CD8-positive, alpha-beta memory T cell (primary cell): ENCODE measurements at regions not wholly inside any gene's neighbourhood (a gene's known extent, or its start where the extent isn't known, plus 50 kb on each side); places are given as distances from the start of the nearest gene placed in this dataset.
A peak's percentile ranks its signal among the peaks of the same experiment; 100 is the strongest.

Experiments used
- CTCF ChIA-PET: fragments of 350-600 bp; sonication (Branson Sonifier 250); formaldehyde crosslinking; loops from one replicate; lab custom pipeline; 2021; ENCODE audit warnings: antibody characterized with exemption; lab: Charles Lee
- POLR2A ChIA-PET: fragments of 350-600 bp; sonication (Branson Sonifier 250); formaldehyde crosslinking; loops from one replicate; lab custom pipeline; 2021; ENCODE audit warnings: antibody characterized with exemption; lab: Charles Lee
- DNase-seq, 5 donors: peaks; one replicate each; pipeline versions ENCODE4 v3.0.0 to v3.0.0-alpha.2; 2020 to 2022; ENCODE audit warnings: mixed read lengths in 1 of 5
- H3K27ac ChIP-seq: one replicate; pipeline ENCODE4 v1.7.0; 2013; ENCODE audit warnings: low read depth, mild to moderate bottlenecking, low read length, moderate library complexity
- H3K27me3 ChIP-seq: 2 replicates; pipeline ENCODE4 v1.7.0; 2013; ENCODE audit warnings: low read length, mild to moderate bottlenecking; ENCODE audit not compliant: insufficient read depth, poor library complexity, severe bottlenecking
- H3K36me3 ChIP-seq: 2 replicates; pipeline ENCODE4 v1.7.0; 2013; ENCODE audit warnings: mild to moderate bottlenecking, low read length, moderate library complexity; ENCODE audit not compliant: insufficient read depth
- H3K4me1 ChIP-seq: 2 replicates; pipeline ENCODE4 v1.7.0; 2013; ENCODE audit warnings: mild to moderate bottlenecking, low read length, moderate library complexity; ENCODE audit not compliant: insufficient read depth
- H3K4me3 ChIP-seq: 2 replicates; pipeline ENCODE4 v1.7.0; 2013; ENCODE audit warnings: mild to moderate bottlenecking, low read length
- H3K9me3 ChIP-seq: 2 replicates; pipeline ENCODE4 v1.7.0; 2013; ENCODE audit warnings: mild to moderate bottlenecking, low read length
- H3K27ac Mint-ChIP-seq, 8 donors: one replicate each; pipeline ENCODE4 v1.8.0; 2020 to 2021; ENCODE audit warnings: mixed read lengths in 8 of 8, mild to moderate bottlenecking in 6 of 8, inconsistent platforms in 3 of 8, moderate library complexity in 3 of 8
- H3K27me3 Mint-ChIP-seq, 2 donors: one replicate each; pipeline ENCODE4 v1.8.0; 2020 to 2021; ENCODE audit warnings: mixed read lengths in 2 of 2, mild to moderate bottlenecking in 1 of 2, moderate library complexity in 1 of 2
- H3K36me3 Mint-ChIP-seq, 3 donors: one replicate each; pipeline ENCODE4 v1.8.0; 2020 to 2021; ENCODE audit warnings: mixed read lengths in 3 of 3, inconsistent platforms in 1 of 3, mild to moderate bottlenecking in 1 of 3
- H3K4me1 Mint-ChIP-seq, 3 donors: one replicate each; pipeline ENCODE4 v1.8.0; 2020 to 2021; ENCODE audit warnings: mixed read lengths in 3 of 3, inconsistent platforms in 1 of 3, mild to moderate bottlenecking in 1 of 3
- H3K4me3 Mint-ChIP-seq, 7 donors: one replicate each; pipeline ENCODE4 v1.8.0; 2020 to 2021; ENCODE audit warnings: mixed read lengths in 7 of 7, mild to moderate bottlenecking in 6 of 7, moderate library complexity in 4 of 7, inconsistent platforms in 2 of 7
- H3K9me3 Mint-ChIP-seq, 5 donors: one replicate each; pipeline ENCODE4 v1.8.0; 2020 to 2022; ENCODE audit warnings: mixed read lengths in 5 of 5, mild to moderate bottlenecking in 3 of 5, moderate library complexity in 2 of 5, inconsistent platforms in 1 of 5

DNA sequence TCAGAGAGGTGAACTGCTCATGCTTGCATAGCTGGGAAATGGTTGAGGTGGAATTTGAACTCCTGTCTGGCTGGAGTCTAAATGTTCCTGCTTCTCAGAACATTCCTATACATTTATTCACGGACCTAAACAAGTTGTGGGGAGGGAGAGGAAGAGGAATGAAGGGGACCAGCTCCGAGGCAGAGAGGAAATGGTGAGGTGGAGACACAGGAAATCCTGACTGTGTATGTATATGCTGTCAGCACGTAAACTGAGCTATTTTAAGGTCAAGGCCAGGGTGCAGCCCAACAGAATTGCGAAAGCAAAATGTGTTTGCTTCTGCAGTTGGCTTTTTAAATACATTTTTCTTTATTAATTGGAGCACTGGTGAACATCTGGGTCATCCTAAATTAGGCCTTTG is 74.1 kb upstream of the POMGNT2 start:
- Mint-ChIP-seq H3K36me3 (peaks cover 0 to 10% (median 3%) of the 10 kb centered on the region in 3 donors), H3K27me3 (peaks cover 0 to 1% of the 10 kb centered on the region in 2 donors), H3K9me3 (peaks cover 0 to 2% (median under 1%) of the 10 kb centered on the region in 5 donors), H3K4me3 (peak overlapping the region; percentile 31 to 78 (median 76)), H3K4me1 (peaks cover 52 to 65% (median 64%) of the 10 kb centered on the region in 3 donors), H3K27ac (peak overlapping the region; percentile 84 to 97 (median 95))
- H3K27me3 ChIP-seq = no peaks in the 10 kb centered on the region
- H3K4me3 ChIP-seq = peak overlapping the region; percentile 33
- H3K36me3 ChIP-seq = no peaks in the 10 kb centered on the region
- ChIA-PET POLR2A (interaction anchor here (1.0 to 2.4 kb wide), 3 partner anchors 16 to 116 kb away, joined by 3 to 16 read pairs (median 11); no protein-coding TSS in a partner anchor), CTCF (interaction anchor here (1.0 to 4.4 kb wide), 7 partner anchors 9 to 63 kb away, joined by 3 to 29 read pairs (median 4); no protein-coding TSS in a partner anchor)
- peak in 4 of 5 donors; percentile 22 to 62 (median 52) for DNase-seq
- H3K9me3 ChIP-seq = no peaks in the 10 kb centered on the region
- H3K4me1 ChIP-seq = peaks cover 40% of the 10 kb centered on the region
- H3K27ac ChIP-seq = peak overlapping the region; percentile 15

- Histone ChIP-seq H3K4me3 (peak overlapping the region; percentile 2), H3K27me3 (no peaks in the 10 kb centered on the region), H3K4me1 (peaks cover 40% of the 10 kb centered on the region), H3K27ac (no peak overlapping the region), H3K36me3 (no peaks in the 10 kb centered on the region), H3K9me3 (peaks cover under 1% of the 10 kb centered on the region)
- Mint-ChIP-seq H3K27me3 (peaks cover 0 to 1% of the 10 kb centered on the region in 2 donors), H3K36me3 (peaks cover 3 to 20% (median 5%) of the 10 kb centered on the region in 3 donors), H3K4me3 (peak overlapping the region in 6 of 7 donors; percentile 33 to 78 (median 68)), H3K9me3 (peaks cover 7 to 12% (median 10%) of the 10 kb centered on the region in 5 donors), H3K4me1 (peaks cover 52 to 65% (median 64%) of the 10 kb centered on the region in 3 donors), H3K27ac (peak overlapping the region; percentile 68 to 96 (median 90))
- POLR2A ChIA-PET = interaction anchor here (0.6 to 2.4 kb wide), 2 partner anchors 15 to 17 kb away, joined by 3 to 16 read pairs; no protein-coding TSS in a partner anchor
- DNase-seq = no peak
- CTCF ChIA-PET = interaction anchor here (1.3 to 4.4 kb wide), 2 partner anchors 16 kb away, joined by 3 to 29 read pairs; no protein-coding TSS in a partner anchor
Measured at GRCh38 chr3:43178891-43179366, 73.0 kb upstream of the POMGNT2 start.

DNA sequence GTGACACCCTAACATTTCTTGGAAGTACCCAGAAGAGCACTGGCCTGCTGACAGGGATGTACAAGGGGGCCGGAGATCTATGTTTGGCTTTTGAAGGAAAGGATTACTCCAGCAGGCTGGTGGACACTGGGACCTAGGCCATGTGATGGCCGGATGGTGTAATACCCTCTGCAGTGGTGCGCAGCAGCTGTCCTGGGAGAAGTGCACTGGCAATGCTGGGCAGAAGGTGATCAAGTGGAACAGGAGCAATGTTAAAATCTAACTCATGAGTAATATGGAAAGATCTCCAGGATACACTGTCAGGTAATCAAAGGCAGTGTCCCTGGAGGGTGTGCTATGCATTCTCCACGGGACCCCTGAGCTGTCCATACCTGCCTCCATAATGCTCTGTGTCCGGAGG is 71.2 kb upstream of the POMGNT2 start:
- Histone ChIP-seq H3K27ac (no peak overlapping the region), H3K4me3 (no peak overlapping the region), H3K27me3 (no peaks in the 10 kb centered on the region), H3K36me3 (no peaks in the 10 kb centered on the region), H3K4me1 (peaks cover 34% of the 10 kb centered on the region), H3K9me3 (peaks cover 6% of the 10 kb centered on the region)
- peaks cover 43 to 51% (median 51%) of the 10 kb centered on the region in 3 donors for H3K4me1 Mint-ChIP-seq
- POLR2A ChIA-PET = no interaction called here
- DNase-seq = no peak
- H3K36me3 Mint-ChIP-seq = peaks cover 4 to 34% (median 9%) of the 10 kb centered on the region in 3 donors
- peaks cover 18 to 26% (median 24%) of the 10 kb centered on the region in 5 donors for H3K9me3 Mint-ChIP-seq
- peak overlapping the region in 7 of 8 donors; percentile 9 to 81 (median 34) for H3K27ac Mint-ChIP-seq
- H3K4me3 Mint-ChIP-seq = no peak overlapping the region
- CTCF ChIA-PET = interaction anchor here (4.4 kb wide), 1 partner anchor 15 kb away, joined by 29 read pairs; no protein-coding TSS in a partner anchor
- H3K27me3 Mint-ChIP-seq = peaks cover 0 to 1% of the 10 kb centered on the region in 2 donors

- H3K27me3 ChIP-seq = no peaks in the 10 kb centered on the region
Measured at GRCh38 chr3:43176666-43177065, 70.8 kb upstream of the POMGNT2 start.

GRCh38 chr3:43175541-43175940 is 69.7 kb upstream of the POMGNT2 start:
- H3K9me3 Mint-ChIP-seq = peaks cover 18 to 29% (median 24%) of the 10 kb centered on the region in 5 donors
- peaks cover 0 to 1% of the 10 kb centered on the region in 2 donors for H3K27me3 Mint-ChIP-seq
- Histone ChIP-seq H3K4me1 (peaks cover 21% of the 10 kb centered on the region), H3K27ac (no peak overlapping the region), H3K36me3 (no peaks in the 10 kb centered on the region), H3K9me3 (peaks cover 6% of the 10 kb centered on the region), H3K4me3 (no peak overlapping the region), H3K27me3 (no peaks in the 10 kb centered on the region)
- H3K4me3 Mint-ChIP-seq = no peak overlapping the region
- no peak for DNase-seq
- CTCF ChIA-PET = interaction anchor here (0.9 to 1.5 kb wide), 3 partner anchors 9 to 203 kb away, joined by 3 to 6 read pairs (median 3); no protein-coding TSS in a partner anchor
- POLR2A ChIA-PET = interaction anchor here (1.0 kb wide), 1 partner anchor 13 kb away, joined by 3 read pairs; no protein-coding TSS in a partner anchor
- H3K4me1 Mint-ChIP-seq = peaks cover 32 to 39% (median 38%) of the 10 kb centered on the region in 3 donors
- H3K36me3 Mint-ChIP-seq = peaks cover 2 to 34% (median 9%) of the 10 kb centered on the region in 3 donors
- peak overlapping the region in 2 of 8 donors; percentile 60 to 73 for H3K27ac Mint-ChIP-seq

More at GRCh38 chr3:43176666-43177065, 70.8 kb upstream of the POMGNT2 start:
- Mint-ChIP-seq H3K27ac (peak overlapping the region in 7 of 8 donors; percentile 9 to 81 (median 60)), H3K27me3 (peaks cover 0 to 1% of the 10 kb centered on the region in 2 donors), H3K4me3 (no peak overlapping the region), H3K4me1 (peaks cover 43 to 49% (median 49%) of the 10 kb centered on the region in 3 donors), H3K9me3 (peaks cover 18 to 26% (median 24%) of the 10 kb centered on the region in 5 donors), H3K36me3 (peaks cover 4 to 34% (median 9%) of the 10 kb centered on the region in 3 donors)
- no peak overlapping the region for H3K4me3 ChIP-seq
- ChIA-PET POLR2A (no interaction called here), CTCF (interaction anchor here (1.4 kb wide), 1 partner anchor 14 kb away, joined by 6 read pairs; no protein-coding TSS in a partner anchor)
- H3K27ac ChIP-seq = no peak overlapping the region
- no peak for DNase-seq
- peaks cover 32% of the 10 kb centered on the region for H3K4me1 ChIP-seq
- peaks cover 6% of the 10 kb centered on the region for H3K9me3 ChIP-seq
- H3K36me3 ChIP-seq = no peaks in the 10 kb centered on the region

DNA sequence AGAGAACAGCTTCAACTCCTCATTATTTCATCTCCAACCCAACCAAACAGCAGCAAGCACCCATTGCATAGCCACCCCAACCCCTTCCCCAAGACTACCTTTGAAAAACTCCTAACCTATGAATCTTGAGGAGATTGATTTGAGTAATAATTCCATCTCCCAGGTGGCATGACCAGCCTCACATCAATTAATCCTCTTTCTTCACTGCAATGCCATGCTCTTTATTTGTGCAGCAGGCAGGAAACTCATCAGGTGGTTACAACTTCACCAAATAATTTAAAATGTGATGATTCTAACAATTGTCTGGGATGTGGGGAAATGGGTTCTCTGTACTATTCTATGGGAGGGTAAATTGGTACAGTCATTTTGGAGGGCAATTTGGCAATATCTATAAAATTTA is 68.1 kb upstream of the POMGNT2 start:
- H3K4me1 Mint-ChIP-seq = peaks cover 16 to 23% (median 22%) of the 10 kb centered on the region in 3 donors
- POLR2A ChIA-PET = no interaction called here
- CTCF ChIA-PET = interaction anchor here (1.0 kb wide), 1 partner anchor 204 kb away, joined by 3 read pairs; no protein-coding TSS in a partner anchor
- H3K4me3 ChIP-seq = no peak overlapping the region
- H3K27ac ChIP-seq = no peak overlapping the region
- peaks cover 0 to 1% of the 10 kb centered on the region in 2 donors for H3K27me3 Mint-ChIP-seq
- H3K36me3 Mint-ChIP-seq = peaks cover 2 to 34% (median 9%) of the 10 kb centered on the region in 3 donors
- no peaks in the 10 kb centered on the region for H3K27me3 ChIP-seq
- peaks cover 6% of the 10 kb centered on the region for H3K4me1 ChIP-seq
- H3K27ac Mint-ChIP-seq = peak overlapping the region in 1 of 8 donors; percentile 13
- H3K9me3 ChIP-seq = peaks cover 6% of the 10 kb centered on the region
- no peaks in the 10 kb centered on the region for H3K36me3 ChIP-seq
- DNase-seq = no peak
- H3K9me3 Mint-ChIP-seq = peaks cover 18 to 29% (median 24%) of the 10 kb centered on the region in 5 donors
- H3K4me3 Mint-ChIP-seq = no peak overlapping the region

DNA sequence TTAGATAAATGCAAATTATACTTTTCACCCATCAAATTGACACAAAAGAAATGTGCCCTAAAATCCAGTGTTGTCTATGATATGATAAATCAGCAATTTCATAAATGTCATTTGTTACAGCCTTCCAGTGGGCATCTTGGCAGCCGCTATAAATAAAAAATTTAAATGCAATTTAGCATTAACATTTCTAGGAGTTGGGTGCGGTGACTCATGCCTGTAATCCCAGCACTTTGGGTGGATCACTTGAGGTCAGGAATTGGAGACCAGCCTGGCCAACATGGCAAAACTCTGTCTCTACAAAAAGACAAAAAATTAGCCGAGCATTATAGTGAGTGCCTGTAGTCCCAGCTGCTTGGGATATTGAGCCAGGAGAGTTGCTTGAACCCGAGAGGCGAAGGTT is 65.9 kb upstream of the POMGNT2 start:
- H3K36me3 Mint-ChIP-seq = peaks cover 4 to 38% (median 9%) of the 10 kb centered on the region in 3 donors
- Histone ChIP-seq H3K27ac (no peak overlapping the region), H3K36me3 (no peaks in the 10 kb centered on the region), H3K4me3 (no peak overlapping the region), H3K9me3 (peaks cover 6% of the 10 kb centered on the region), H3K4me1 (no peaks in the 10 kb centered on the region), H3K27me3 (no peaks in the 10 kb centered on the region)
- peaks cover 18 to 34% (median 30%) of the 10 kb centered on the region in 5 donors for H3K9me3 Mint-ChIP-seq
- H3K4me3 Mint-ChIP-seq = no peak overlapping the region
- no peak for DNase-seq
- no peaks in the 10 kb centered on the region for H3K27me3 Mint-ChIP-seq
- no peak overlapping the region for H3K27ac Mint-ChIP-seq
- POLR2A ChIA-PET = no interaction called here
- H3K4me1 Mint-ChIP-seq = peaks cover 3 to 6% (median 5%) of the 10 kb centered on the region in 3 donors
- CTCF ChIA-PET = interaction anchor here (1.0 to 1.7 kb wide), 2 partner anchors 8 to 9 kb away, joined by 5 to 6 read pairs; no protein-coding TSS in a partner anchor
